ENCODE measurements at regions not wholly inside any gene's neighbourhood (a gene's known extent, or its start where the extent isn't known, plus 50 kb on each side); places are given as distances from the start of the nearest gene placed in this dataset.

DNA sequence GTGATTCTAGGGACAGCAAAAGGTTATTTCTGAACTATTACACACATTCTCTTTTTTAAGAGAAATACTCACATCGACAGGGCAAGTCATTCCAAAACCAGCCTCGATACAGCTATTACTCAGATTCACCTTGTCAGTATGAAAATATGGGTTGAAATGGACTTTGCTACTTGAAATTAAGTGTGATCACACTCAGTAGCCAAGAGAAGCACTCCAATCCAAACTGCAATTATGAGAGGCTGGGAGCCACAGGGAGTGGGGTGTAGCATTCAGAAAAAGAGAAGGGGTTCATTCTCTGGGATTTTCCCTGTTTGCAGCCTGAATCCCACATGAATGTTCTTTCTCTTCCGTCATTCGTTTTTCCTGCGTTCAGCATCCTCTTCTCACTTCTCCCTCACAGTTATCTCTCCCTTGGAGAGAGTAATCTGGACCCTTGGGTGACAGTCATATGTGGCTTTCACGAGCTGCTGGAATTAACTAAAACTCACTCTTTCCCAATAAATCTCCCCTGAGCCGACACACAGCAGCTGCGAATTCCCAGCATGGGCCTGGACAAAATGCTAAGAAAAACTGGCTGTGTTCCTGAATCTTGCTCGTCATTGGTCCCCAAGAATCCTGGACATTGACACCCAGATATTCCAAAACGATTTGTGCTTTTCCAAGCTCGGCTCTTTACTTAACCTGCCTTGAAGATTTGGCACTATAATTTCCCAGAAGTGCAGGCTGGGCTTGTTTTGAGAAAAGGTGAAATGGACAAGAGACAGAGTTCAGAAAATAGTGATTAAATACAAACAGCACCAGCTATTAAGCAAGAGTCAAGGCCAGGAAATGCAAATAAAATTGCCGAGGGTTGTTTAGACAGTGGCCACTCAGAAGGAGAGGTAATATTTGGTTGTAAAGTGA lies 199.5 kb upstream of the PLEKHG7 start:
- peak; percentile 85 for DNase-seq
- Histone ChIP-seq H3K4me3 (ENCODE audit: low read length) (no peak overlapping the region), H3K27me3 (ENCODE audit: control insufficient read depth, insufficient read depth, low read length) (no peaks in the 10 kb centered on the region), H3K36me3 (ENCODE audit: control insufficient read depth, insufficient read depth, low read length) (no peaks in the 10 kb centered on the region), H3K27ac (ENCODE audit: low read length) (peak overlapping the region; percentile 94), H3K9me3 (replicated peaks; ENCODE audit: control insufficient read depth, low read depth, low read length) (no peaks in the 10 kb centered on the region), H3K4me1 (ENCODE audit: control insufficient read depth, insufficient read depth, low read length) (peaks cover 42% of the 10 kb centered on the region)
- WGBS (ENCODE audit: insufficient coverage): 36% methylated on average over 8 of the region's 12 CpGs

DNA sequence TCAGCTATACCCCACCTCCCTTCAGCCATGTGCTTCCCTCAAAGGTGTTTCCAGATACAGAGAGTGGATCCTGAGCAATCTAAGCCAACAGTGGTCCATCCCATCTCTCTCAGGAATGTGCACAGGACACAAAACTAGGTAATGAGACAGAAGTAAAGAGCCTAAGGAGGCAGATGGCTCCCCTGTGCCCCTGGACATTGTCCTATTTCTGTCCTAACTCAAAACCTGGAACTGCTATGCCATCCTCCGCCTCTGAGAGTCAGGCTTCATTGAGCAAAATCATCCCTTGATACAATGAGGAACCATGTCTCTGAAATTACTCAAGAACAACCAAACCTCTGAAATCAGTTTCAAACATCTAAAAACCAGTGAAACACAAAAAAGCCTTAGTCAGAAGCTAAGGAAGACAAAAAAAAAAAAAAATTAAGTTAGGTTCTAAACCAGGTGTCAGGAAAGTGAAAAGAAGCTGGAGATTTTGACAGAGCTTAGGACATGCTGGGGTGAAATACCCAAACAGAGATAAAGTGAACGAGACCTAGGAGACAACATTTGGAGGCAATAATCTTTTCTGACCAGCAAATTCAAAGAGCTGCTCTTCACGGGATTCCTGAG lies 200.3 kb upstream of the PLEKHG7 start:
- no peaks in the 10 kb centered on the region for H3K9me3 ChIP-seq (replicated peaks; ENCODE audit: control insufficient read depth, low read depth, low read length)

DNA sequence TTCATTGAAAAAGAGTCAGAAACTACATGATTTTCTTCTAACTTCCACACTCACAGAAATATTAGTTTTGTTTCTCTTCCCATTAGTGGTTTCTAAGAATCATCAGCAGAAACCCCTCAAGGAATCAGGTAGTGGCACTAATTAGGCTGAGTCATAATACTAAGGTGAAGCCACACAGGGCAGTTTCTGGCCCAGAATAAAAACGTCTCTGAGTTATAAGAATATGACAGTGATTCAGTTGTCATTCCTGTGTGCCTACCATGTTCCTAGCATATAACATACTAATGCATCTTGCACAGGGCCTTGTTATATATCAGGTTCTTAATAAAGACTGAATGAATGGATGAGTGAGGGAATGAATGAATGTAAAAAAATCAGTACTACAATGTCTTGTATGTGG lies 206.0 kb upstream of the PLEKHG7 start:
- Histone ChIP-seq H3K27me3 (ENCODE audit: control insufficient read depth, insufficient read depth, low read length) (no peaks in the 10 kb centered on the region), H3K4me1 (ENCODE audit: control insufficient read depth, insufficient read depth, low read length) (peaks cover 2% of the 10 kb centered on the region), H3K27ac (ENCODE audit: low read length) (no peak overlapping the region), H3K9me3 (replicated peaks; ENCODE audit: control insufficient read depth, low read depth, low read length) (peaks cover 1% of the 10 kb centered on the region), H3K4me3 (ENCODE audit: low read length) (no peak overlapping the region), H3K36me3 (ENCODE audit: control insufficient read depth, insufficient read depth, low read length) (no peaks in the 10 kb centered on the region)
- no CpG with 5 or more reads among the region's 1 CpG for WGBS (ENCODE audit: insufficient coverage)
- DNase-seq: no peak

More for the DNA sequence above, 200.3 kb upstream of the PLEKHG7 start:
- no peak overlapping the region for H3K4me3 ChIP-seq (ENCODE audit: low read length)
- DNase-seq: peak; percentile 57
- peak overlapping the region; percentile 94 for H3K27ac ChIP-seq (ENCODE audit: low read length)
- peaks cover 42% of the 10 kb centered on the region for H3K4me1 ChIP-seq (ENCODE audit: control insufficient read depth, insufficient read depth, low read length)
- WGBS (ENCODE audit: insufficient coverage): 88% methylated on average over 1 of the region's 3 CpGs
- no peaks in the 10 kb centered on the region for H3K36me3 ChIP-seq (ENCODE audit: control insufficient read depth, insufficient read depth, low read length)
- H3K27me3 ChIP-seq (ENCODE audit: control insufficient read depth, insufficient read depth, low read length): no peaks in the 10 kb centered on the region

DNA sequence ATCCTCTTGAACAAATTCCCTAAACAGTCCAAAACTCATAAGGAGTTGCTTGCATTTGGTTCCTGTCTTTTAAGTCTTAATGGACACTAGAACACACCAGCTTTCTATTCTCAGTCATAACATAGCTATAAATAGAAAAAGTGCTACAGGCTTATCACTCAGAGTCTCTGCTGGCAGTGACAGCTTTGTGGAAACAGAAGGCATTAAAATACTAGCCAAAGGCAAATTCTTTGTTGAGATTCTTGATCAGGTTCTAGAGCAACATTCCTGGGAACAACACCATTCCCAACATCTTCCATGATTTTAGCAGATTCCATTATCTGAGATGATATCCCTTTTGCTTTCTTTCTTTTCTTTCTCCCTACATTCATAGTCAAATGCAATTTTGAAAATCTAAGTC lies 207.7 kb upstream of the PLEKHG7 start:
- H3K9me3 ChIP-seq (replicated peaks; ENCODE audit: control insufficient read depth, low read depth, low read length): peaks cover 3% of the 10 kb centered on the region
- no peak overlapping the region for H3K27ac ChIP-seq (ENCODE audit: low read length)
- H3K4me3 ChIP-seq (ENCODE audit: low read length): no peak overlapping the region
- DNase-seq: no peak
- H3K4me1 ChIP-seq (ENCODE audit: control insufficient read depth, insufficient read depth, low read length): peaks cover 2% of the 10 kb centered on the region
- no peaks in the 10 kb centered on the region for H3K36me3 ChIP-seq (ENCODE audit: control insufficient read depth, insufficient read depth, low read length)
- H3K27me3 ChIP-seq (ENCODE audit: control insufficient read depth, insufficient read depth, low read length): no peaks in the 10 kb centered on the region

DNA sequence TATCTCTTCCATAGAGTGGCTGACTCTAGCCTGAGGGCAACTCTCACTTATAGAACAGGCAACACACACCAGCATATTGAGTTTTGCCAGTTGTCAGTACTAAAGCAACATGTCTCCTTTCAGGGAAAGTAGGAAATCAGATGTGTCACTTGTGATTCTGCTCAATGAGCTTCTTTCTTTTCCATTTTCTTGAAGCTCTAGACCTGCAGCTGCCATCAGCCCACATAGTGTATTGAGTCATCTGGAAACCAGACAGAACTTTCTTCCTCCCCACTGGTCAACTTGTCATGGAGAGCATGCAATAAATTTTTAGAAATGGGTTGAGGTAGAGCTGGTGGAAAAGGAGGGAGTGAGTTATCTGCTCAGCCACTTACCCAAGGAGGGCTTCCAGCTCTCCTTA lies 209.0 kb upstream of the PLEKHG7 start:
- H3K36me3 ChIP-seq (ENCODE audit: control insufficient read depth, insufficient read depth, low read length): no peaks in the 10 kb centered on the region
- H3K27ac ChIP-seq (ENCODE audit: low read length): no peak overlapping the region
- DNase-seq: no peak
- peaks cover 2% of the 10 kb centered on the region for H3K4me1 ChIP-seq (ENCODE audit: control insufficient read depth, insufficient read depth, low read length)
- H3K4me3 ChIP-seq (ENCODE audit: low read length): no peak overlapping the region
- no peaks in the 10 kb centered on the region for H3K27me3 ChIP-seq (ENCODE audit: control insufficient read depth, insufficient read depth, low read length)
- H3K9me3 ChIP-seq (replicated peaks; ENCODE audit: control insufficient read depth, low read depth, low read length): peaks cover 3% of the 10 kb centered on the region

DNA sequence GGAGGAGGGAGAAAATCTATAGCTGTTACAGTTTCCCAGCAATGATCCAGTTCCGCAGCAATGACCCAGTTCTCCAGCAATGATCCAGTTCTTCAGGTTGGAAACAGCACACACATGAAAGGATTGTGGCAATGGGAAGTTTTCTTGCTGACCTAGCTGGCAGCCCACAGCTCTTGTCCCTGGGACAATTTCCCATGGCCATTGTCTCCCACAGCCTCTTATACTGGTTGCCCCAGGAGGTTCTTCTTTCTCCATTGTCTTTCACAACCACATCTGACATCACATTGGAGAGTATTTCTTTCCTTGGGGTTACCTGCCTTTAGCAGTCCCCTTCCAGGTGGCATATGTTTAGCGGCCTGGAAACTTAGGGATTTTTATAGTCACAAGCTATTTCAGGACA lies 209.8 kb upstream of the PLEKHG7 start:
- DNase-seq: no peak
- 100% methylated on average over 1 of the region's 2 CpGs for WGBS (ENCODE audit: insufficient coverage)
- Histone ChIP-seq H3K4me3 (ENCODE audit: low read length) (no peak overlapping the region), H3K27ac (ENCODE audit: low read length) (no peak overlapping the region), H3K9me3 (replicated peaks; ENCODE audit: control insufficient read depth, low read depth, low read length) (peaks cover 3% of the 10 kb centered on the region), H3K27me3 (ENCODE audit: control insufficient read depth, insufficient read depth, low read length) (no peaks in the 10 kb centered on the region), H3K36me3 (ENCODE audit: control insufficient read depth, insufficient read depth, low read length) (no peaks in the 10 kb centered on the region), H3K4me1 (ENCODE audit: control insufficient read depth, insufficient read depth, low read length) (peaks cover 2% of the 10 kb centered on the region)

DNA sequence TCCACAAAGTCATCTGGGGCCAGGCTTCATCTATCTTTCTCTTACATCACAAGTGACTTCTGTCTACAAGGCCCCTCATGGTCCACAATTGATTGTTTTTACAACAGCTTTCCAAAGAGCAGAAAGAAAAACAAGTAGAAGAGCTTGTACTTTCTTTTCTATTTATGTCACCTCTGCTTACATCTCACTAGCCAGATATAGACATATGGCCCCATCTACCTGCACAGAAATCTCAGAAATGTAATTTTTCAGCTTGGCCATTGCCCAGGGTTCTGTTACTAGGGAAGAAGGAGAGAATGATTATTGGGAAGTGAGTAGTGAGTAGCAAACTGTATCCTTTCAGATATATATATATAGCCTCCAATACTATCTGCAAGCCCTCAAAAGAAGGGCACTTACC lies 210.5 kb upstream of the PLEKHG7 start:
- Histone ChIP-seq H3K27ac (ENCODE audit: low read length) (no peak overlapping the region), H3K36me3 (ENCODE audit: control insufficient read depth, insufficient read depth, low read length) (no peaks in the 10 kb centered on the region), H3K9me3 (replicated peaks; ENCODE audit: control insufficient read depth, low read depth, low read length) (peaks cover 3% of the 10 kb centered on the region), H3K4me3 (ENCODE audit: low read length) (no peak overlapping the region), H3K4me1 (ENCODE audit: control insufficient read depth, insufficient read depth, low read length) (peaks cover 2% of the 10 kb centered on the region), H3K27me3 (ENCODE audit: control insufficient read depth, insufficient read depth, low read length) (no peaks in the 10 kb centered on the region)
- DNase-seq: no peak

DNA sequence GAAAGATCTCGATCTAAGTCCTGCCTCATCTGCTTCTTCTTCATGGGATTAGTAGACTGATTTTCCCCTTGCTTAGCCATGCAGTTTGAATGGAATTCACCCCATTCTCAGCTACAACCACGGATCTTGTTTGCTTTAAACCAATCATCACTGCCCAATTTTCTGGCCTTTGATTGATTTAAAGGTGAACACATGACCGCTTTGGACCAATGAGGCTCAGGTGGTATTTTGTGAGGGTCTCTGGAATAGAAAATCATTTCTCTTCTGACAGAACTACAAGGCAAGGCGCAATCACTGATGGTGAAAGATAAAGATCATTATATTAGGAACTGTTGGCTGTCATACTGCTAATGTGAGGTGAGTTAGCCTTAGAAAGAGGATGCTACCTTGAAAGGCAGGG lies 213.0 kb upstream of the PLEKHG7 start:
- H3K4me3 ChIP-seq (ENCODE audit: low read length): no peak overlapping the region
- H3K27me3 ChIP-seq (ENCODE audit: control insufficient read depth, insufficient read depth, low read length): no peaks in the 10 kb centered on the region
- H3K9me3 ChIP-seq (replicated peaks; ENCODE audit: control insufficient read depth, low read depth, low read length): peaks cover 3% of the 10 kb centered on the region
- H3K4me1 ChIP-seq (ENCODE audit: control insufficient read depth, insufficient read depth, low read length): peaks cover 2% of the 10 kb centered on the region
- no peak for DNase-seq
- no peak overlapping the region for H3K27ac ChIP-seq (ENCODE audit: low read length)
- H3K36me3 ChIP-seq (ENCODE audit: control insufficient read depth, insufficient read depth, low read length): no peaks in the 10 kb centered on the region
- WGBS (ENCODE audit: insufficient coverage): 88% methylated on average over 1 of the region's 4 CpGs

DNA sequence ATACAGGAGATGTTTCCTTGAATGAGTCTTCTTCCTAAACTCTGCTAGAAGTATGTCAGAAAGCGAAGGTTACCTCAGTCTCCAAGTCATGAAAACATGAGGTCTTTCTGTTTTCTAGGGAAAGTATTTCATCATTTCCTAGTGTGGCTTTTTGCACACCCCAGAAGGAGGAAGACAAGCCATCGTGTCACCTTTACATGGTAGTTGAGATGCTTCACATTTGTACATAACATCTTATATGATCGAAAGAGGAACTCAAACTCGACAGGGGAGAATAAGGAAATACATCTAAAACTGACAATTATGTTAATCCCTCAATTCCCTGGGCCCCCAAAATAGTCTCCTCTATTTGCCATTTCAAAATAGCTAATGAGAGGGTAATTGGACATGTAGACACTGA lies 214.1 kb upstream of the PLEKHG7 start:
- Histone ChIP-seq H3K4me3 (ENCODE audit: low read length) (no peak overlapping the region), H3K27me3 (ENCODE audit: control insufficient read depth, insufficient read depth, low read length) (no peaks in the 10 kb centered on the region), H3K9me3 (replicated peaks; ENCODE audit: control insufficient read depth, low read depth, low read length) (peaks cover 3% of the 10 kb centered on the region), H3K4me1 (ENCODE audit: control insufficient read depth, insufficient read depth, low read length) (peaks cover 2% of the 10 kb centered on the region), H3K27ac (ENCODE audit: low read length) (no peak overlapping the region), H3K36me3 (ENCODE audit: control insufficient read depth, insufficient read depth, low read length) (no peaks in the 10 kb centered on the region)
- no peak for DNase-seq
- 100% methylated on average over 1 of the region's 4 CpGs for WGBS (ENCODE audit: insufficient coverage)

DNA sequence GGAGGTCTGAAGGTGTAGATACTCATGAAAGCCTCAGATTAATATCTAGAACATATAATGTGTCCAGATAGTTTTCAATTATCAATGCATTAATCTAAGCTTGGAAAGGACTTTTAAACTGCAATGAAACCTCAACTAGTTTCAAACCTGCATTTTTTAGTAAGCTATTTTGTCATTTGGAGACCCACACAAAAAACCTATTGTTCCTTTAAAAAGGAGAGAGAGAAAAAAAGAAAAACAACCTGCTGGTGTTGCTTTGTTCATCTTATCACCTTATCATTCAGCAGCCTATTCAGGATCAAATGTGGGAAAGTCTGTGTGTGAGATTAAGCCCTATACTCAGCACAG lies 215.7 kb upstream of the PLEKHG7 start:
- DNase-seq: no peak
- H3K9me3 ChIP-seq (replicated peaks; ENCODE audit: control insufficient read depth, low read depth, low read length): peaks cover 3% of the 10 kb centered on the region
- H3K4me3 ChIP-seq (ENCODE audit: low read length): no peak overlapping the region

More for the DNA sequence above, 215.7 kb upstream of the PLEKHG7 start:
- H3K27ac ChIP-seq (ENCODE audit: low read length): no peak overlapping the region
- no peaks in the 10 kb centered on the region for H3K4me1 ChIP-seq (ENCODE audit: control insufficient read depth, insufficient read depth, low read length)
- H3K27me3 ChIP-seq (ENCODE audit: control insufficient read depth, insufficient read depth, low read length): no peaks in the 10 kb centered on the region
- H3K36me3 ChIP-seq (ENCODE audit: control insufficient read depth, insufficient read depth, low read length): no peaks in the 10 kb centered on the region

Measured in muscle of leg (tissue), 3 donors.